WTC11 (cell line): ENCODE measurements at regions not wholly inside any gene's neighbourhood (a gene's known extent, or its start where the extent isn't known, plus 50 kb on each side); places are given as distances from the start of the nearest gene placed in this dataset.

Experiments
- ATAC-seq: fragments of 200-7000 bp; cut with Tn5 transposase; 2 replicates; pipeline ENCODE4 v1.10.0; 2021; ENCODE audit warnings: mild to moderate bottlenecking, moderate library complexity
- CTCF ChIA-PET: fragments of 300-600 bp; sonication (Branson Sonifier 250); formaldehyde crosslinking; loops from one replicate; lab custom pipeline; 2021; ENCODE audit warnings: antibody characterized with exemption; lab: Charles Lee
- POLR2A ChIA-PET: fragments of 350-600 bp; sonication (Branson Sonifier 250); formaldehyde crosslinking; loops from one replicate; lab custom pipeline; 2021; ENCODE audit warnings: antibody characterized with exemption; lab: Charles Lee
- DNase-seq: peaks from one replicate; pipeline ENCODE4 v3.0.0; 2021; ENCODE audit warnings: low spot score
- H3K27ac Mint-ChIP-seq: 2 replicates; pipeline ENCODE4 v1.8.0; 2021; ENCODE audit warnings: mixed read lengths
- H3K27me3 Mint-ChIP-seq: 2 replicates; pipeline ENCODE4 v1.8.0; 2021; ENCODE audit warnings: low read depth, mild to moderate bottlenecking, moderate library complexity, mixed read lengths
- H3K36me3 Mint-ChIP-seq: 2 replicates; pipeline ENCODE4 v1.8.0; 2021; ENCODE audit warnings: mixed read lengths
- H3K4me1 Mint-ChIP-seq: 2 replicates; pipeline ENCODE4 v1.8.0; 2022; ENCODE audit warnings: mixed read lengths
- H3K4me3 Mint-ChIP-seq: 2 replicates; pipeline ENCODE4 v1.8.0; 2021; ENCODE audit warnings: mild to moderate bottlenecking, moderate library complexity, mixed read lengths
- H3K9me3 Mint-ChIP-seq: 2 replicates; pipeline ENCODE4 v1.8.0; 2021; ENCODE audit warnings: mixed read lengths
- CREB1 ChIP-seq: sonication (generic); formaldehyde crosslinking; IDR thresholded peaks from 2 replicates; pipeline ENCODE4 v1.8.0; 2023; ENCODE audit warnings: mild to moderate bottlenecking, missing genetic modification reagents
- E2F5 ChIP-seq: sonication (generic); formaldehyde crosslinking; IDR thresholded peaks from 2 replicates; pipeline ENCODE4 v1.8.1; 2022; ENCODE audit warnings: mild to moderate bottlenecking, moderate library complexity, missing genetic modification reagents
- ELF4 ChIP-seq: sonication (generic); formaldehyde crosslinking; IDR thresholded peaks from 2 replicates; pipeline ENCODE4 v1.8.1; 2022; ENCODE audit warnings: low read depth, mild to moderate bottlenecking, moderate library complexity, missing genetic modification reagents
- GABPB1 ChIP-seq: sonication (generic); formaldehyde crosslinking; IDR thresholded peaks from 2 replicates; pipeline ENCODE4 v1.8.1; 2023; ENCODE audit warnings: mild to moderate bottlenecking, missing genetic modification reagents
- HMGA2 ChIP-seq: fragments of 250-450 bp; sonication (Bioruptor Pico); IDR thresholded peaks from 2 replicates; pipeline ENCODE4 v1.4.0; 2021; ENCODE audit warnings: mild to moderate bottlenecking, moderate library complexity
- KAT7 ChIP-seq: sonication (generic); formaldehyde crosslinking; IDR thresholded peaks from 2 replicates; pipeline ENCODE4 v1.8.1; 2023; ENCODE audit warnings: missing genetic modification reagents, mild to moderate bottlenecking, borderline replicate concordance
- OVOL2 ChIP-seq: fragments of 250-450 bp; sonication (Bioruptor Pico); IDR thresholded peaks from 2 replicates; pipeline ENCODE4 v1.9.0; 2021; ENCODE audit warnings: mild to moderate bottlenecking, borderline replicate concordance
- PRRX2 ChIP-seq: fragments of 250-450 bp; sonication (Bioruptor Pico); IDR thresholded peaks from 2 replicates; pipeline ENCODE4 v1.8.0; 2021; ENCODE audit warnings: mild to moderate bottlenecking
- SOX15 ChIP-seq: fragments of 250-450 bp; sonication (Bioruptor Pico); IDR thresholded peaks from 2 replicates; pipeline ENCODE4 v1.9.0; 2021; ENCODE audit warnings: mild to moderate bottlenecking
- SP1 ChIP-seq: sonication (generic); formaldehyde crosslinking; conservative IDR thresholded peaks from 2 replicates; pipeline ENCODE4 v1.8.1; 2022; ENCODE audit warnings: missing genetic modification reagents
- ZNF423 ChIP-seq: fragments of 250-450 bp; sonication (Bioruptor Pico); IDR thresholded peaks from 2 replicates; pipeline ENCODE4 v2.1.2; 2022; ENCODE audit warnings: mild to moderate bottlenecking, moderate library complexity
- TF ChIP-seq, protein P1 (sequence below): sonication (generic); formaldehyde crosslinking; IDR thresholded peaks from 2 replicates; pipeline ENCODE4 v1.8.1; 2022; ENCODE audit warnings: low read depth, missing genetic modification reagents, borderline replicate concordance
- TF ChIP-seq, protein P2 (sequence below): fragments of 250-450 bp; sonication (Bioruptor Pico); IDR thresholded peaks from 2 replicates; pipeline ENCODE4 v1.9.0; 2021; ENCODE audit warnings: mild to moderate bottlenecking
- TF ChIP-seq, protein P3 (sequence below): fragments of 250-450 bp; sonication (Bioruptor Pico); IDR thresholded peaks from 2 replicates; pipeline ENCODE4 v1.9.0; 2021; ENCODE audit warnings: mild to moderate bottlenecking

DNA sequence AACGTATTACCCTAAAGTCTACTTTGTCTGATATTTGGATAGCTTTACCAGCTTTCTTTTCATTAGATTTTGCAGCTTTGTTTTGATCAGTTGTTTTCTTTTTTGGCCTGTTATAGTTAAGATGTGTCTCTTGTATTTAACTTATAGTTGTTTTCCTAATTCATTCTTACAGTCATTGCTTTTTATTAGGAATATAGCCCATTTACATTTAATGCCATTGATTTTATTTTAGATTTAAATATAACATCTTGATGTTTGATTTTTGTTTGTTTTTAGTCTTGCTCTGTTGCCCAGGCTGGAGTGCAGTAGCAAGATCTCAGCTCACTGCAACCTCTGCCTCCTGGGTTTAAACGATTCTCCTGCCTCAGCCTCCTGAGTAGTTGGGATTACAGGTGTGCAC, 215.9 kb upstream of the HDAC4 start:
- H3K27ac Mint-ChIP-seq: no peak overlapping the region
- DNase-seq (no peak), ATAC-seq (no peak)
- H3K9me3 Mint-ChIP-seq: peaks cover 17% of the 10 kb centered on the region
- H3K4me1 Mint-ChIP-seq: no peaks in the 10 kb centered on the region
- TF ChIP-seq PRRX2 (CRISPR knock-in tag) (no peak), ZNF423 (no peak)
- H3K36me3 Mint-ChIP-seq: peaks cover 6% of the 10 kb centered on the region
- ChIA-PET POLR2A (no interaction called here), CTCF (no interaction called here)
- H3K27me3 Mint-ChIP-seq: no peaks in the 10 kb centered on the region
- H3K4me3 Mint-ChIP-seq: no peak overlapping the region

DNA sequence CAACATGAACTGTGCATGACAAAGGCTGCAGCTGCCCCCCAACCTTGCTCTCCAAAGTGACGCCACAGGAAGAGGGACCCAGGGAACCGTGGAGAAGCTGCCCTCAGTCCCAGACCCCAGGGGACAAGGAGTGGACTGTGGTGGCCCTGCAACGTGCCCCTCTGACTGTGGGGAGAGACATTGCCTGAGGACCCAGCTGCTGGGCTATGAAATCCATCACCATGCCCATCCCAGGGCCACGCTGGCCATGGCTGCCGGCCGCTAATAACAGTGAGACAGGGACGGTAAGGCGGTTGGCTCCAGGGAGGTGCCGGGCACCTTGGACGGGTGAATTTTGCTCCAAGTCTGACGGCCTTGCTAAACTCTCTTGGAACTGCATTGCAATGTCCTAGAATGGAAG, 211.3 kb upstream of the HDAC4 start:
- no peaks in the 10 kb centered on the region; the same call in 1 of the 2 replicates for H3K27me3 Mint-ChIP-seq
- DNase-seq: no peak
- TF ChIP-seq, protein P1, sequence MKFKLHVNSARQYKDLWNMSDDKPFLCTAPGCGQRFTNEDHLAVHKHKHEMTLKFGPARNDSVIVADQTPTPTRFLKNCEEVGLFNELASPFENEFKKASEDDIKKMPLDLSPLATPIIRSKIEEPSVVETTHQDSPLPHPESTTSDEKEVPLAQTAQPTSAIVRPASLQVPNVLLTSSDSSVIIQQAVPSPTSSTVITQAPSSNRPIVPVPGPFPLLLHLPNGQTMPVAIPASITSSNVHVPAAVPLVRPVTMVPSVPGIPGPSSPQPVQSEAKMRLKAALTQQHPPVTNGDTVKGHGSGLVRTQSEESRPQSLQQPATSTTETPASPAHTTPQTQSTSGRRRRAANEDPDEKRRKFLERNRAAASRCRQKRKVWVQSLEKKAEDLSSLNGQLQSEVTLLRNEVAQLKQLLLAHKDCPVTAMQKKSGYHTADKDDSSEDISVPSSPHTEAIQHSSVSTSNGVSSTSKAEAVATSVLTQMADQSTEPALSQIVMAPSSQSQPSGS (CRISPR knock-in tag): no peak
- TF ChIP-seq E2F5 (CRISPR knock-in tag) (no peak), GABPB1 (CRISPR knock-in tag) (no peak), CREB1 (no peak), PRRX2 (CRISPR knock-in tag) (no peak)
- TF ChIP-seq, protein P2, sequence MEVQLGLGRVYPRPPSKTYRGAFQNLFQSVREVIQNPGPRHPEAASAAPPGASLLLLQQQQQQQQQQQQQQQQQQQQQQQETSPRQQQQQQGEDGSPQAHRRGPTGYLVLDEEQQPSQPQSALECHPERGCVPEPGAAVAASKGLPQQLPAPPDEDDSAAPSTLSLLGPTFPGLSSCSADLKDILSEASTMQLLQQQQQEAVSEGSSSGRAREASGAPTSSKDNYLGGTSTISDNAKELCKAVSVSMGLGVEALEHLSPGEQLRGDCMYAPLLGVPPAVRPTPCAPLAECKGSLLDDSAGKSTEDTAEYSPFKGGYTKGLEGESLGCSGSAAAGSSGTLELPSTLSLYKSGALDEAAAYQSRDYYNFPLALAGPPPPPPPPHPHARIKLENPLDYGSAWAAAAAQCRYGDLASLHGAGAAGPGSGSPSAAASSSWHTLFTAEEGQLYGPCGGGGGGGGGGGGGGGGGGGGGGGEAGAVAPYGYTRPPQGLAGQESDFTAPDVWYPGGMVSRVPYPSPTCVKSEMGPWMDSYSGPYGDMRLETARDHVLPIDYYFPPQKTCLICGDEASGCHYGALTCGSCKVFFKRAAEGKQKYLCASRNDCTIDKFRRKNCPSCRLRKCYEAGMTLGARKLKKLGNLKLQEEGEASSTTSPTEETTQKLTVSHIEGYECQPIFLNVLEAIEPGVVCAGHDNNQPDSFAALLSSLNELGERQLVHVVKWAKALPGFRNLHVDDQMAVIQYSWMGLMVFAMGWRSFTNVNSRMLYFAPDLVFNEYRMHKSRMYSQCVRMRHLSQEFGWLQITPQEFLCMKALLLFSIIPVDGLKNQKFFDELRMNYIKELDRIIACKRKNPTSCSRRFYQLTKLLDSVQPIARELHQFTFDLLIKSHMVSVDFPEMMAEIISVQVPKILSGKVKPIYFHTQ (CRISPR knock-in tag): no peak
- CTCF ChIA-PET: no interaction called here
- POLR2A ChIA-PET: no interaction called here
- H3K36me3 Mint-ChIP-seq: peaks cover 3% of the 10 kb centered on the region
- H3K4me3 Mint-ChIP-seq: no peak overlapping the region
- peaks cover 4% of the 10 kb centered on the region for H3K4me1 Mint-ChIP-seq
- peaks cover 6% of the 10 kb centered on the region for H3K9me3 Mint-ChIP-seq
- no peak for ATAC-seq
- no peak overlapping the region for H3K27ac Mint-ChIP-seq

GRCh38 chr2:239611222-239611795, 210.5 kb upstream of the HDAC4 start:
- H3K27ac Mint-ChIP-seq: no peak overlapping the region
- TF ChIP-seq, protein P3, sequence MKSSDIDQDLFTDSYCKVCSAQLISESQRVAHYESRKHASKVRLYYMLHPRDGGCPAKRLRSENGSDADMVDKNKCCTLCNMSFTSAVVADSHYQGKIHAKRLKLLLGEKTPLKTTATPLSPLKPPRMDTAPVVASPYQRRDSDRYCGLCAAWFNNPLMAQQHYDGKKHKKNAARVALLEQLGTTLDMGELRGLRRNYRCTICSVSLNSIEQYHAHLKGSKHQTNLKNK (CRISPR knock-in tag): no peak
- TF ChIP-seq SP1 (no peak), KAT7 (CRISPR knock-in tag) (no peak), ELF4 (CRISPR knock-in tag) (no peak), SOX15 (CRISPR knock-in tag) (no peak), HMGA2 (no peak), OVOL2 (CRISPR knock-in tag) (no peak)
- TF ChIP-seq, protein P1 (CRISPR knock-in tag): no peak
- DNase-seq (no peak), ATAC-seq (no peak)
- no peak overlapping the region for H3K4me3 Mint-ChIP-seq
- peaks cover 4% of the 10 kb centered on the region for H3K4me1 Mint-ChIP-seq
- H3K9me3 Mint-ChIP-seq: 0 out of 2 replicates have a peak, but pooled peaks cover 4% of the 10 kb centered on the region
- ChIA-PET POLR2A (no interaction called here), CTCF (no interaction called here)
- H3K27me3 Mint-ChIP-seq: no peaks in the 10 kb centered on the region; the same call in 1 of the 2 replicates
- no peaks in the 10 kb centered on the region for H3K36me3 Mint-ChIP-seq
